Astrocyte (in vitro differentiated cells and primary cell): ENCODE measurements at regions not wholly inside any gene's neighbourhood (a gene's known extent, or its start where the extent isn't known, plus 50 kb on each side); places are given as distances from the start of the nearest gene placed in this dataset.
A peak's percentile ranks its signal among the peaks of the same experiment; 100 is the strongest.

Experiments
- DNase-seq: peaks from one replicate; pipeline ENCODE4 v3.0.0-alpha.2; 2010; ENCODE audit warnings: low read depth
- FAIRE-seq: peaks from 2 replicates; lab custom pipeline; 2011; peaks lifted over from hg19 to GRCh38; lab: Jason Lieb, UNC
- H2AFZ ChIP-seq: 2 replicates; pipeline ENCODE4 v1.6.0; 2012; ENCODE audit warnings: low read depth, low read length, inconsistent platforms
- H3K27ac ChIP-seq: 2 replicates; pipeline ENCODE4 v1.5.1; 2011; ENCODE audit warnings: low read depth, low read length, inconsistent platforms
- H3K27me3 ChIP-seq: 2 replicates; pipeline ENCODE4 v1.6.0; 2011; ENCODE audit warnings: low read length, inconsistent platforms; ENCODE audit not compliant: insufficient read depth
- H3K36me3 ChIP-seq: 2 replicates; pipeline ENCODE4 v1.5.1; 2011; ENCODE audit warnings: low read length, inconsistent platforms; ENCODE audit not compliant: insufficient read depth
- H3K4me1 ChIP-seq: 2 replicates; pipeline ENCODE4 v1.5.1; 2011; ENCODE audit warnings: low read length, inconsistent platforms; ENCODE audit not compliant: insufficient read depth
- H3K4me2 ChIP-seq: 2 replicates; pipeline ENCODE4 v1.6.0; 2012; ENCODE audit warnings: low read length, inconsistent platforms
- H3K4me3 ChIP-seq: 2 replicates; pipeline ENCODE4 v1.5.1; 2011; ENCODE audit warnings: low read depth, mild to moderate bottlenecking, low read length, inconsistent platforms; ENCODE audit not compliant: insufficient read depth
- H3K79me2 ChIP-seq: 2 replicates; pipeline ENCODE4 v1.6.0; 2012; ENCODE audit warnings: mild to moderate bottlenecking, low read length, inconsistent platforms; ENCODE audit not compliant: insufficient read depth
- H3K9ac ChIP-seq: 2 replicates; pipeline ENCODE4 v1.6.0; 2012; ENCODE audit warnings: mild to moderate bottlenecking, low read length, inconsistent platforms
- H3K9me3 ChIP-seq: 2 replicates; pipeline ENCODE4 v1.5.1; 2012; ENCODE audit warnings: low read depth, mild to moderate bottlenecking, low read length, inconsistent platforms; ENCODE audit not compliant: insufficient read depth
- H4K20me1 ChIP-seq: 2 replicates; pipeline ENCODE4 v1.6.0; 2012; ENCODE audit warnings: low read length, inconsistent platforms; ENCODE audit not compliant: insufficient read depth
- H3K27ac Mint-ChIP-seq: one replicate; pipeline ENCODE4 v1.8.0; 2021; ENCODE audit warnings: mild to moderate bottlenecking, mixed read lengths; ENCODE audit not compliant: unreplicated experiment
- H3K27me3 Mint-ChIP-seq: one replicate; pipeline ENCODE4 v1.8.0; 2021; ENCODE audit warnings: low read depth, mixed read lengths; ENCODE audit not compliant: unreplicated experiment
- H3K36me3 Mint-ChIP-seq: one replicate; pipeline ENCODE4 v1.8.0; 2021; ENCODE audit warnings: low read depth, mixed read lengths; ENCODE audit not compliant: unreplicated experiment
- H3K4me1 Mint-ChIP-seq: one replicate; pipeline ENCODE4 v1.8.0; 2021; ENCODE audit warnings: low read depth, mixed read lengths; ENCODE audit not compliant: unreplicated experiment
- H3K4me3 Mint-ChIP-seq: one replicate; pipeline ENCODE4 v1.8.0; 2021; ENCODE audit warnings: mild to moderate bottlenecking, moderate library complexity, mixed read lengths; ENCODE audit not compliant: unreplicated experiment
- H3K9me3 Mint-ChIP-seq: one replicate; pipeline ENCODE4 v1.8.0; 2021; ENCODE audit warnings: mild to moderate bottlenecking, mixed read lengths; ENCODE audit not compliant: unreplicated experiment
- CTCF ChIP-seq: IDR thresholded peaks from 2 replicates; pipeline ENCODE4 v1.5.1; 2011; ENCODE audit warnings: low read depth, mild to moderate bottlenecking, inconsistent platforms, low read length, moderate library complexity; ENCODE audit not compliant: insufficient read depth
- EZH2 ChIP-seq: IDR thresholded peaks from 2 replicates; pipeline ENCODE4 v1.6.1; 2012; ENCODE audit warnings: mild to moderate bottlenecking, low read length, inconsistent platforms; ENCODE audit not compliant: insufficient read depth

GRCh38 chr10:65501259-65501658 lies 1424.6 kb upstream of the LRRTM3 start:
- TF ChIP-seq EZH2 (no peak), CTCF (no peak)
- DNase-seq = no peak
- Histone ChIP-seq H3K79me2 (no peaks in the 10 kb centered on the region), H3K27ac (no peak overlapping the region), H3K4me1 (no peaks in the 10 kb centered on the region), H3K4me2 (no peak overlapping the region), H3K27me3 (no peaks in the 10 kb centered on the region), H3K9me3 (no peaks in the 10 kb centered on the region), H4K20me1 (no peaks in the 10 kb centered on the region), H3K36me3 (no peaks in the 10 kb centered on the region), H2AFZ (no peak overlapping the region), H3K9ac (no peak overlapping the region), H3K4me3 (no peak overlapping the region)
- Mint-ChIP-seq H3K27ac (no peak overlapping the region), H3K9me3 (no peaks in the 10 kb centered on the region), H3K4me1 (no peaks in the 10 kb centered on the region), H3K4me3 (no peak overlapping the region), H3K36me3 (no peaks in the 10 kb centered on the region), H3K27me3 (no peaks in the 10 kb centered on the region)
- FAIRE-seq = no peak

GRCh38 chr10:65518379-65518778 lies 1407.5 kb upstream of the LRRTM3 start:
- Mint-ChIP-seq H3K27me3 (no peaks in the 10 kb centered on the region), H3K27ac (peak overlapping the region; percentile 98), H3K36me3 (no peaks in the 10 kb centered on the region), H3K4me1 (peaks cover 34% of the 10 kb centered on the region), H3K4me3 (no peak overlapping the region), H3K9me3 (no peaks in the 10 kb centered on the region)
- H3K36me3 ChIP-seq = no peaks in the 10 kb centered on the region
- H3K4me1 ChIP-seq = peaks cover 14% of the 10 kb centered on the region
- H3K27me3 ChIP-seq = no peaks in the 10 kb centered on the region
- H3K9ac ChIP-seq = peak overlapping the region; percentile 49
- no peak overlapping the region for H3K4me3 ChIP-seq
- H3K79me2 ChIP-seq = no peaks in the 10 kb centered on the region
- peak overlapping the region; percentile 42 for H3K4me2 ChIP-seq
- H2AFZ ChIP-seq = peak overlapping the region; percentile 36
- FAIRE-seq = peak; percentile 9
- peak; percentile 72 for DNase-seq
- TF ChIP-seq CTCF = no peak
- TF ChIP-seq EZH2 = no peak
- H3K27ac ChIP-seq = peak overlapping the region; percentile 85
- H4K20me1 ChIP-seq = no peaks in the 10 kb centered on the region
- no peaks in the 10 kb centered on the region for H3K9me3 ChIP-seq

GRCh38 chr10:65528986-65529385 lies 1396.8 kb upstream of the LRRTM3 start:
- H3K9me3 Mint-ChIP-seq = peaks cover 5% of the 10 kb centered on the region
- no peak for FAIRE-seq

More at GRCh38 chr10:65528986-65529385, 1396.8 kb upstream of the LRRTM3 start:
- no peaks in the 10 kb centered on the region for H3K79me2 ChIP-seq
- no peak for DNase-seq
- no peaks in the 10 kb centered on the region for H3K36me3 ChIP-seq
- no peak overlapping the region for H3K27ac ChIP-seq
- Mint-ChIP-seq H3K27me3 (peaks cover 2% of the 10 kb centered on the region), H3K36me3 (no peaks in the 10 kb centered on the region), H3K27ac (no peak overlapping the region), H3K4me3 (no peak overlapping the region), H3K4me1 (no peaks in the 10 kb centered on the region)
- H3K27me3 ChIP-seq = no peaks in the 10 kb centered on the region
- H3K9ac ChIP-seq = no peak overlapping the region
- H3K9me3 ChIP-seq = no peaks in the 10 kb centered on the region
- H3K4me1 ChIP-seq = no peaks in the 10 kb centered on the region
- no peak overlapping the region for H2AFZ ChIP-seq
- H4K20me1 ChIP-seq = no peaks in the 10 kb centered on the region
- no peak for TF ChIP-seq EZH2
- TF ChIP-seq CTCF = no peak
- no peak overlapping the region for H3K4me3 ChIP-seq
- no peak overlapping the region for H3K4me2 ChIP-seq
